DLD1 (cell line): ENCODE measurements at regions not wholly inside any gene's neighbourhood (a gene's known extent, or its start where the extent isn't known, plus 50 kb on each side); places are given as distances from the start of the nearest gene placed in this dataset.

Source experiments
- in situ Hi-C: cut with HindIII; loops from 2 replicates; pipeline ENCODE4 v1.10.0; 2017; ENCODE audit warnings: low sequenced_read_pairs

GRCh38 chr12:93100610-93101009 lies 171.5 kb upstream of the EEA1 start:
- in situ Hi-C loops, result no loop called here

- in situ Hi-C loops, result no loop called here
Observed at GRCh38 chr12:93101367-93101766, 172.3 kb upstream of the EEA1 start.

GRCh38 chr12:93102312-93102711 lies 173.2 kb upstream of the EEA1 start:
- in situ Hi-C loops, result no loop called here

- in situ Hi-C loops, result no loop called here
Observed at GRCh38 chr12:93102744-93103143, 173.6 kb upstream of the EEA1 start.

- in situ Hi-C loops, result no loop called here
Observed at GRCh38 chr12:93103154-93103553, 174.1 kb upstream of the EEA1 start.

- in situ Hi-C loops, result no loop called here
Observed at GRCh38 chr12:93104535-93104934, 175.4 kb upstream of the EEA1 start.

GRCh38 chr12:93106910-93107309 lies 177.8 kb upstream of the EEA1 start:
- in situ Hi-C loops, result no loop called here

GRCh38 chr12:93107514-93108312 lies 178.6 kb upstream of the EEA1 start:
- in situ Hi-C loops, result no loop called here

GRCh38 chr12:93108985-93109384 lies 179.9 kb upstream of the EEA1 start:
- in situ Hi-C loops, result no loop called here

- in situ Hi-C loops, result no loop called here
Observed at GRCh38 chr12:93109551-93110203, 180.6 kb upstream of the EEA1 start.

- in situ Hi-C loops, result no loop called here
Observed at GRCh38 chr12:93111773-93112172, 182.7 kb upstream of the EEA1 start.

GRCh38 chr12:93113317-93114006 lies 184.4 kb upstream of the EEA1 start:
- in situ Hi-C loops, result no loop called here

- in situ Hi-C loops, result no loop called here
Observed at GRCh38 chr12:93115198-93115601, 186.1 kb upstream of the EEA1 start.

GRCh38 chr12:93115646-93116045 lies 186.6 kb upstream of the EEA1 start:
- in situ Hi-C loops, result no loop called here

- in situ Hi-C loops, result no loop called here
Observed at GRCh38 chr12:93116632-93117031, 187.5 kb upstream of the EEA1 start.

- in situ Hi-C loops, result no loop called here
Observed at GRCh38 chr12:93121729-93122488, 192.8 kb upstream of the EEA1 start.

- in situ Hi-C loops, result no loop called here
Observed at GRCh38 chr12:93122569-93123091, 193.5 kb upstream of the EEA1 start.

GRCh38 chr12:93125126-93125525 lies 196.0 kb upstream of the EEA1 start:
- in situ Hi-C loops, result no loop called here

GRCh38 chr12:93126069-93126474 lies 197.0 kb upstream of the EEA1 start:
- in situ Hi-C loops, result no loop called here

- in situ Hi-C loops, result no loop called here
Observed at GRCh38 chr12:93127107-93127560, 198.0 kb upstream of the EEA1 start.
